Amniotic epithelial cell (primary cell): ENCODE measurements at regions not wholly inside any gene's neighbourhood (a gene's known extent, or its start where the extent isn't known, plus 50 kb on each side); places are given as distances from the start of the nearest gene placed in this dataset.

Experiments used
- DNase-seq: peaks from one replicate; pipeline ENCODE4 v3.0.0-alpha.2; 2010; ENCODE audit warnings: low read depth

- no peak for DNase-seq
These were observed 1135.7 kb upstream of the AGA start for GRCh38 chr4:178577933-178578332.

- no peak for DNase-seq
These were observed 1153.4 kb upstream of the AGA start for GRCh38 chr4:178595500-178596138.

GRCh38 chr4:178598672-178599071 lies 1156.4 kb upstream of the AGA start:
- DNase-seq, result peak; percentile 1

GRCh38 chr4:178599521-178599920 lies 1157.3 kb upstream of the AGA start:
- DNase-seq, result no peak

GRCh38 chr4:178602833-178603232 lies 1160.6 kb upstream of the AGA start:
- DNase-seq, result peak; percentile 1

GRCh38 chr4:178611062-178611461 lies 1168.8 kb upstream of the AGA start:
- DNase-seq, result no peak

- DNase-seq, result no peak
These were observed 1170.5 kb upstream of the AGA start for GRCh38 chr4:178612733-178613132.

- no peak for DNase-seq
These were observed 1190.2 kb upstream of the AGA start for GRCh38 chr4:178632415-178632814.

GRCh38 chr4:178633263-178633662 lies 1191.0 kb upstream of the AGA start:
- DNase-seq, result no peak

GRCh38 chr4:178664621-178665020 lies 1222.4 kb upstream of the AGA start:
- DNase-seq, result no peak

- DNase-seq, result no peak
These were observed 1223.7 kb upstream of the AGA start for GRCh38 chr4:178665916-178666315.

- no peak for DNase-seq
These were observed 1229.5 kb upstream of the AGA start for GRCh38 chr4:178671766-178672165.

- DNase-seq, result no peak
These were observed 1230.3 kb upstream of the AGA start for GRCh38 chr4:178672512-178672911.

GRCh38 chr4:178681871-178682270 lies 1239.6 kb upstream of the AGA start:
- DNase-seq, result no peak

- no peak for DNase-seq
These were observed 1247.7 kb upstream of the AGA start for GRCh38 chr4:178689926-178690325.

GRCh38 chr4:178693816-178694215 lies 1251.6 kb upstream of the AGA start:
- DNase-seq, result no peak

- no peak for DNase-seq
These were observed 1254.3 kb upstream of the AGA start for GRCh38 chr4:178696515-178696914.

GRCh38 chr4:178712486-178712885 lies 1270.2 kb upstream of the AGA start:
- DNase-seq, result no peak

- DNase-seq, result no peak
These were observed 1295.8 kb upstream of the AGA start for GRCh38 chr4:178738026-178738425.

GRCh38 chr4:178745203-178745602 lies 1303.0 kb upstream of the AGA start:
- no peak for DNase-seq

GRCh38 chr4:178752954-178753525 lies 1310.8 kb upstream of the AGA start:
- DNase-seq, result no peak

- DNase-seq, result no peak
These were observed 1336.3 kb upstream of the AGA start for GRCh38 chr4:178778496-178778895.

GRCh38 chr4:178781779-178782178 lies 1339.5 kb upstream of the AGA start:
- DNase-seq, result no peak

- no peak for DNase-seq
These were observed 1342.3 kb upstream of the AGA start for GRCh38 chr4:178784491-178784890.
